ENCODE measurements at regions not wholly inside any gene's neighbourhood (a gene's known extent, or its start where the extent isn't known, plus 50 kb on each side); places are given as distances from the start of the nearest gene placed in this dataset.

GRCh38 chr2:139366681-139367080 is 586.5 kb upstream of the NXPH2 start:
- no peak for TF ChIP-seq CTCF (tag by site-specific recombination; IDR thresholded peaks at IDR 0.05)
- TF ChIP-seq ZNF426 (tag by site-specific recombination; IDR thresholded peaks at IDR 0.05): no peak
- no peak for TF ChIP-seq ZNF513 (tag by site-specific recombination; IDR thresholded peaks at IDR 0.05)
